Fibroblast of lung (primary cell): ENCODE measurements at regions not wholly inside any gene's neighbourhood (a gene's known extent, or its start where the extent isn't known, plus 50 kb on each side); places are given as distances from the start of the nearest gene placed in this dataset.

ENCODE experiments used
- DNase-seq, 2 donors: peaks; one replicate each; pipeline versions ENCODE4 v3.0.0 to v3.0.0-alpha.2; 2010; ENCODE audit warnings: low read depth in 2 of 2
- H2AFZ ChIP-seq: 2 replicates; pipeline ENCODE4 v1.5.1; 2012; ENCODE audit warnings: low read length, control low read depth, inconsistent platforms
- H3K27ac ChIP-seq: 2 replicates; pipeline ENCODE4 v1.5.1; 2011; ENCODE audit warnings: low read length, control low read depth; ENCODE audit not compliant: insufficient read depth
- H3K27me3 ChIP-seq: 2 replicates; pipeline ENCODE4 v1.5.1; 2011; ENCODE audit warnings: mild to moderate bottlenecking, low read length; ENCODE audit not compliant: control insufficient read depth, insufficient read depth
- H3K36me3 ChIP-seq: 2 replicates; pipeline ENCODE4 v1.5.1; 2011; ENCODE audit warnings: low read length; ENCODE audit not compliant: control insufficient read depth, insufficient read depth
- H3K4me1 ChIP-seq: 2 replicates; pipeline ENCODE4 v1.5.1; 2011; ENCODE audit warnings: low read length; ENCODE audit not compliant: control insufficient read depth, insufficient read depth; ENCODE audit errors: extremely low read depth
- H3K4me2 ChIP-seq: 2 replicates; pipeline ENCODE4 v1.5.1; 2011; ENCODE audit warnings: low read length, control low read depth; ENCODE audit not compliant: insufficient read depth; ENCODE audit errors: extremely low read depth
- H3K4me3 ChIP-seq, 4 experiments: fragments of 200-600 bp in 1 of 4; sonication (generic) in 1 of 4; replicated peaks in 1 of 4; 2 replicates each; pipeline ENCODE4 v1.5.1; 2011 to 2016; ENCODE audit warnings: low read length in 4 of 4, low read depth in 3 of 4, mild to moderate bottlenecking in 3 of 4, control low read depth in 2 of 4, inconsistent platforms in 1 of 4, mixed read lengths in 1 of 4; ENCODE audit not compliant: insufficient read depth in 1 of 4; ENCODE audit errors: control extremely low read depth in 1 of 4
- H3K79me2 ChIP-seq: 2 replicates; pipeline ENCODE4 v1.5.1; 2012; ENCODE audit warnings: mild to moderate bottlenecking, low read length, inconsistent platforms; ENCODE audit not compliant: control insufficient read depth, insufficient read depth
- H3K9ac ChIP-seq: 2 replicates; pipeline ENCODE4 v1.5.1; 2011; ENCODE audit warnings: mild to moderate bottlenecking, low read length, control low read depth; ENCODE audit not compliant: insufficient read depth
- H3K9me3 ChIP-seq: 2 replicates; pipeline ENCODE4 v1.5.1; 2012; ENCODE audit warnings: low read depth, low read length; ENCODE audit not compliant: control insufficient read depth, insufficient read depth
- H4K20me1 ChIP-seq: 2 replicates; pipeline ENCODE4 v1.5.1; 2011; ENCODE audit warnings: low read length; ENCODE audit not compliant: control insufficient read depth, insufficient read depth; ENCODE audit errors: extremely low read depth
- EZH2 ChIP-seq: IDR thresholded peaks from 2 replicates; pipeline ENCODE4 v1.5.1; 2012; ENCODE audit warnings: low read length, control low read depth, mild to moderate bottlenecking; ENCODE audit errors: missing control alignments
- TF ChIP-seq, protein P1 (sequence below), 2 donors: IDR thresholded peaks in 1 of 2; conservative IDR thresholded peaks in 1 of 2; 1 replicate in 1 of 2; 2 replicates in 1 of 2; pipeline ENCODE4 v1.5.1; 2011 to 2012; ENCODE audit warnings: low read length in 2 of 2, control low read depth in 1 of 2, inconsistent platforms in 1 of 2, low read depth in 1 of 2, mild to moderate bottlenecking in 1 of 2

DNA sequence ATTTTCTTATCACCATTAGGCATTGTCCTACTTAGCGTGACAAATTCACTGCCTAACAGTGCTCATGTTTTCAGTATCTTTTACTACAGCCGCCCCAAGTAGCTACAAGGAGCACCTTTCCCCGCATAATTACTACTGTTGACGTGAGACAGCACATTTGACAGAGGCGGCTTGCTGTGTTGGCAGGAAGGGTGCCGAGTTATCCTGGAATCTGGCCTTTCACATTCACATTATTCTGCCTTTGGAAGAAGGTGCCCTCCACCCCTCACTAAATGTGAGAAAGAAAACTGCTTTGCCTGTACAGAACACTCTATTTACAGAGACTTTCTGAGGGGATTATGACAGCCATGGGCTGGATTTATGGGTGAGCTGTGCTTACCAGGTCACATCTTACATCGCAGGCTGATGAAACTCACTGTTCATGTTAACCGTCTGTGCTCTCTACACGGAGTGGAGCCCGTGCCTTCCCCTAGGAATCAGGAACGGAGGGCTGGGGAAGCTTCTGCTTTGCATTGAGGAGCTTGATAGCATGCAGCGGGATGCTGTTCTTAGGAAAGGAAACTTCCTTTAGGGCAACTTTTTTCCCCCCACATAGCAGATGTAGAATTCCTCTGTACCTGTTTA lies 148.0 kb upstream of the ZRANB2 start:
- H3K9ac ChIP-seq = no peak overlapping the region
- no peak overlapping the region for H2AFZ ChIP-seq
- peak in 1 of 2 donors; percentile 37 for DNase-seq
- H3K4me3 ChIP-seq = no peak overlapping the region
- H3K79me2 ChIP-seq = no peaks in the 10 kb centered on the region
- no peaks in the 10 kb centered on the region for H3K36me3 ChIP-seq
- no peaks in the 10 kb centered on the region for H3K27me3 ChIP-seq
- no peaks in the 10 kb centered on the region for H3K4me1 ChIP-seq
- no peaks in the 10 kb centered on the region for H3K9me3 ChIP-seq
- no peak overlapping the region for H3K27ac ChIP-seq
- TF ChIP-seq EZH2 = no peak
- TF ChIP-seq, protein P1, sequence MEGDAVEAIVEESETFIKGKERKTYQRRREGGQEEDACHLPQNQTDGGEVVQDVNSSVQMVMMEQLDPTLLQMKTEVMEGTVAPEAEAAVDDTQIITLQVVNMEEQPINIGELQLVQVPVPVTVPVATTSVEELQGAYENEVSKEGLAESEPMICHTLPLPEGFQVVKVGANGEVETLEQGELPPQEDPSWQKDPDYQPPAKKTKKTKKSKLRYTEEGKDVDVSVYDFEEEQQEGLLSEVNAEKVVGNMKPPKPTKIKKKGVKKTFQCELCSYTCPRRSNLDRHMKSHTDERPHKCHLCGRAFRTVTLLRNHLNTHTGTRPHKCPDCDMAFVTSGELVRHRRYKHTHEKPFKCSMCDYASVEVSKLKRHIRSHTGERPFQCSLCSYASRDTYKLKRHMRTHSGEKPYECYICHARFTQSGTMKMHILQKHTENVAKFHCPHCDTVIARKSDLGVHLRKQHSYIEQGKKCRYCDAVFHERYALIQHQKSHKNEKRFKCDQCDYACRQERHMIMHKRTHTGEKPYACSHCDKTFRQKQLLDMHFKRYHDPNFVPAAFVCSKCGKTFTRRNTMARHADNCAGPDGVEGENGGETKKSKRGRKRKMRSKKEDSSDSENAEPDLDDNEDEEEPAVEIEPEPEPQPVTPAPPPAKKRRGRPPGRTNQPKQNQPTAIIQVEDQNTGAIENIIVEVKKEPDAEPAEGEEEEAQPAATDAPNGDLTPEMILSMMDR (conservative IDR thresholded peaks at IDR 0.05 in 1 of 2, IDR thresholded peaks at IDR 0.05 in 1 of 2; ENCODE audit: low read depth in 1 of 2, low read length in 2 of 2) = no peak
- no peak overlapping the region for H3K4me2 ChIP-seq
- H4K20me1 ChIP-seq = no peaks in the 10 kb centered on the region

DNA sequence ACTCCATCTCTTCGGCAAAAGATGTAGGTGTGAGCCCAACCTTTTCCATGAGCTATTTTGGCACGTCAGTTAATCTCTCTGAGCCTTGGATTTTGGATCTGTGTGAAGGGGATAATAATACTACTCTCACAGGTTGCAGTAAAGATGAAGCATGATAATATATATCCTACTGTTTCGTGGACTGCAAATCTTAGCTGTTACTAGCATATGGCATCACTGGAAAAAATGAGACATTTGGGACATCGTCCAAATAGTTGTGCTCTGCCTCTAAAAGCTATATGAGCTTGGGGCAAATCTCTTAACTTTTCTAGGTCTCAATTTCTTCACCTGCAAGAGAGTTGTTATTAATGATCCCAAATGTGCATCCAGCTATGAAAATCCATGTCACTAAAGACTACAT lies 147.4 kb upstream of the ZRANB2 start:
- Histone ChIP-seq H3K27me3 (no peaks in the 10 kb centered on the region), H3K4me1 (no peaks in the 10 kb centered on the region), H3K36me3 (no peaks in the 10 kb centered on the region), H4K20me1 (no peaks in the 10 kb centered on the region), H3K27ac (no peak overlapping the region), H3K9me3 (no peaks in the 10 kb centered on the region), H3K4me2 (no peak overlapping the region), H3K4me3 (no peak overlapping the region), H2AFZ (no peak overlapping the region), H3K9ac (no peak overlapping the region), H3K79me2 (no peaks in the 10 kb centered on the region)
- TF ChIP-seq, protein P1 (conservative IDR thresholded peaks at IDR 0.05 in 1 of 2, IDR thresholded peaks at IDR 0.05 in 1 of 2; ENCODE audit: low read depth in 1 of 2, low read length in 2 of 2) = no peak
- TF ChIP-seq EZH2 = no peak
- no peak for DNase-seq

DNA sequence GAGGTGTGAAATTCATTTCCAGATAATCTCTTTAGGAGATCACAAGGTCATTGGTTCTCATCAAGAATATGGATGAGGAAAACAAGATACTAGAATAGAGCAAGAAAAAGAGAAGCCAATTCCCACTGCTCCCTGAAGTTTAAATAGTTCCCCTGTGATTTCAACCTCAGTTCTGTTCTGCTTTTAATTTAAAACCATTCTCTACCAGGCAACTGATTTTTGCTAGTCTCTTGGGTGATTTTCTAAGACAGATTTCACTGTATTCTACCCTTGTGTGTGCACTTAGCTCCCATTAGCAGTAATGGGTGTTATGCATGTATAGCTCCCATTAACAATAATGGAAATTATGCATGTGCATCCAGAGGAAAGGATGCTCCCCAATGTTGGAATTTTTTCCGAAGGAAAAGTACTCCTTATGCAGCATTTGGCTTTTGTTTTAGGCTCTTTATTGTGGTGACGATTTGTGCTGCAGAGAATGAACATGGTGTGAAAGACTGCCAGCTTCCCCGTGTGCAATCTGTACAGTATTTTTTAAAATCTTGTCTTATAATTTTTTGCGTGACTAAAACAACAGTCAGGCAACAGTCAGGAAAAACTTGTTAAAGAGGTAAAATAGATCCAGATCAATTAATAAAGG lies 144.0 kb upstream of the ZRANB2 start:
- no peak overlapping the region for H3K9ac ChIP-seq
- H3K4me3 ChIP-seq = no peak overlapping the region
- no peaks in the 10 kb centered on the region for H4K20me1 ChIP-seq
- H3K36me3 ChIP-seq = no peaks in the 10 kb centered on the region
- no peak for DNase-seq
- no peaks in the 10 kb centered on the region for H3K4me1 ChIP-seq
- no peak overlapping the region for H3K4me2 ChIP-seq
- no peaks in the 10 kb centered on the region for H3K27me3 ChIP-seq
- H2AFZ ChIP-seq = no peak overlapping the region
- no peaks in the 10 kb centered on the region for H3K79me2 ChIP-seq
- H3K27ac ChIP-seq = no peak overlapping the region
- TF ChIP-seq, protein P1 (conservative IDR thresholded peaks at IDR 0.05 in 1 of 2, IDR thresholded peaks at IDR 0.05 in 1 of 2; ENCODE audit: low read depth in 1 of 2, low read length in 2 of 2) = no peak
- TF ChIP-seq EZH2 = no peak
- H3K9me3 ChIP-seq = no peaks in the 10 kb centered on the region
